RKO (cell line): ENCODE measurements at regions not wholly inside any gene's neighbourhood (a gene's known extent, or its start where the extent isn't known, plus 50 kb on each side); places are given as distances from the start of the nearest gene placed in this dataset.

Experiments used
- DNase-seq: peaks from one replicate; pipeline ENCODE4 v3.0.0-alpha.2; 2016; ENCODE audit warnings: low spot score

DNA sequence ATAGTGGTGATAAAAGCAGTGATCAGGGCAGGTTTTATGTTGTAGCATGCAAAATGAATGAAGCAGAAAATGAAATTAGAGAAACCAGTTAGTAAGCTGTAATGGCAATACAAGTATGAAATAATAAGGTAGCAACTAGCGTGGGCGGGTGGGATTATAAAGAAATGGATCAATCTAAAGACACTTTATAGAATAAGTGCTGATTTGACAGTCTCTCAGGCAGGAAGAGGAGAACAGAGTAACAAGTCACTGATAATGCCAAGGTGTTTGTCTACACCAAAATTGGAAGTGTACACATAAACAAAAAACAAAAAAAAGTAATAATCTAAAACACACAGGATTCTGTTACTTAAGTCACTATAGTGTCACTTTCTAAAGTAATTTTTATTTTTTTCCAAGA is 51.0 kb upstream of the PCBP1 start:
- no peak for DNase-seq

DNA sequence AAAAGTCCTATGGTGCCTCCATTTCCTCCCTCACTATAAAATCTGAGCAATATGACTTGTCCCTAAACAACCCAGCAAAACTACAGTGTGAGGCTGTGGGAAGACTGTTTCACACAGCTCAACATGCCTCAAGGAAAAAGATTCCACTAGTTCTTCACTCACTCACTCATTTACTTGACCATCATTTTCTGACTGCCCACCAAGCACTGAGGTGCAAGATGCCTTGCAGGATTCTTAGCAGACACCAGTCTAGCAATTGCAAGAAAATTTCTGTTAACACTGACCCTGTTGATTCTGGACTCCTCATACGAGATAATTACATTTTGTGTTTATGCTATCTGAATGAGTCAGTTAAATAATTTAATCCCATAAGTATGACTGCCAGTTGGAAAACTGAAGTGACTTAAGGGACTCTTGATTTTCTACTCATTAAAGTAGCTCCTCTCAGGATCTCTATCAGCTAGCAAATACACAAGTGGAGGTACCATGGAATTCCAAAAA is 51.9 kb upstream of the PCBP1 start:
- no peak for DNase-seq

DNA sequence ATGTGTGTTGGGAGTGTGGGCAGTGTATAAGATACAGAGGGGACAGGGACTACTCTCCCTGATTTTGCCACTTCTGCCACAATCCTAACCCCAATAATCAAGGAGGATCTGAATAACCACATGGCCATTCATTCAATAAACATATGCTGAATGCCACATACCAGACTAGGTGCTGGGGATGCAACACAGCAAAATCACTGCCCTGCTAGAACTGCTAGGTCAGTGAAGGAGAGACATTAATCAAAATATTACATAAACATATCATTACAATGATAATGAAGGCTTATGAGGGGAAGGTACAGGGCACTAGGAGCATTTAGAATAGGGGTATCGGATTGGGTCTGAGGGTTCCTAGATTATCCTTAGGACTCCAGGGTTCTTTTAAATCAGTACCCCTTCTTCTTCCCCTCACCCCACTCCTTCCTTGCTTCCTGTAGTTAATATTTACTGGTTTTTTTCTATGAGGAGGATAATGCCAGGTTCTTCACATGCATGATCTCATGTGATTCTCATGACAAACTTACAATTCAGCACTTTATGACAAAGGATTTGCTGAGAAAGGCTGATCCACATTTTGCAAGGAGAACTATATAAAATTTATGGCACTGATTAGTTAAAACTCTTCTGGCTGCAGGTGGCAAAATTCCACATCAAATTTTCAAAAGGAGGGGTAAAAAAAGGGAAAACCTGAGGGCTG is 56.4 kb upstream of the PCBP1 start:
- DNase-seq, result no peak

DNA sequence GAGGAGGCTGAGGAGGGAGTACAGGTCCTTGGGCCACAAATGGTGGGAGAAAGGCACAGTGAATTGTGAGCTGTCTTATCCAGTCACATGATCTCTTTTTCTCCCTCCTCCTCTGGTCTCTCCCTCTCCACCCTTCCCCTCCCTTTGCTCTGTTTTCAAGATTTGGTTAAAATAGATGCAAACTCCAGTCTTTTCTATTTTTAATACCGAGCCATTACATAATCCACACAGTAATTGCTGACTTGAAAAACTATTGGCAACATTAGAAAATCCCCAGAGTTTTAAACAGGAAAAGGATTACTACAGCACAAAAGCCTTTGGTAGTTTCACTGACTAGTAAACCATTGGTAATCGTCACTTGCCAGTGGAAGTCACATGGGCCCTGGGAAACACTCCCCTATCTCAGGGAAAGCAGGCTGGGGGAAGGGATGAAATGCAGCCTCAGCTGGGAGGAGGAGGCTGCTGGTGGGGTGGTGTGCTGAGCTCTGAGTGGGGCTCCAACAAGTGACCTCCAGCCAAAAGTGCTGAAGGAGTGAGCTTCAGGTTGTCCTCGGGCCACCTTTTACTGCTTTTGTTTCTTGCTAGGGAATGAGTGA is 57.4 kb upstream of the PCBP1 start:
- no peak for DNase-seq

DNA sequence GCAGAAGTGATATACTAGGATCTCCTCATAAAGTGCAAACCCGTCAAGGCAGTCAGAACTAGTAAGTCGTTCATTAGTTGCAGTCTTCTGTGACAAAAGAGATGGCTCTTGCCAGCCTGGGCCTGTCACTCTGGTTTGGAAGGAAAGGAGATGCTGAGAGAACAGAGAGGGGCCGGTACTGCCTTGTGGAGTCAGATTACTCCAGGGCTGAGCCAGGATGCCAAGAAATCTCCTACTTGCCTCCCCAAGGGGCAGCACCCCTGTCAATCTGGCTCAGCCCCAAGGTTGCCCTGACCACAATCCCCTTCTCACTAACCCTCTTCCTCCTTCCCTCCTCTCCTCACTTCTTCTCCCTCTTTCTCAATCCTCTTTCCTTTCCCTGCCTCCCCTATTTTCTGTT is 62.9 kb upstream of the ASPRV1 start:
- no peak for DNase-seq

DNA sequence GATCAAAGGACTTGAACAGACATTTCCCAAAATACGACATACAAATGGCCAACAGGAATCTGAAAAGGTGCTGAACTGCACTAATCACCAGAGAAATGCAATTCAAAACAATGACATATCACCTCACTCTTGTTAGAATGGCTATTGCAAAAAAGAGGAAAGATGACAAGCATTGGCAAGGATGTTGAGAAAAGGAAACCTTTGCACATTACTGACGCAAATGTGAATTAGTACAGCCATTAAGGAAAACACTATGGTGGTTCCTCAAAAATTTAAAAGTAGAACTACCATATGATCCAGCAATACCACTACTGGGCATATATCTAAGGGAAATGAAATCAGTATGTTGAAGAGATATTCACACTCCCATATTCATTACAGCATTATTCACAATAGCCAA is 57.7 kb upstream of the ASPRV1 start:
- DNase-seq, result no peak

DNA sequence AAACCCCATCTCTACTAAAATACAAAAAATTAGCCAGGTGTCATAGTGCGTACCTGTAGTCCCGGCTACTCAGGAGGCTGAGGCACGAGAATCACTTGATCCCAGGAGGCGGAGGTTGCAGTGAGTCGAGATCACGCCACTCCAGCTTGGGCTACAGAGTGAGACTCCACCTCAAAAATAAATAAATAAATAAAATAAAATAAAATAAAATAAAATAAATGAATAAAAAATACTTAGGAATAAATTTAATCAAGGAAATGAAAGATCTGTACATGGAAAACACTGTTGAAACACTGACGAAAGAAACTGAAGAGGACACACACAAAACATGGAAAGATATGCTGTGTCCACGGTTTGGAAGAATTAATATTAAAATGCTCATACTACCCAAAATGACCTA is 56.5 kb upstream of the ASPRV1 start:
- DNase-seq, result no peak

GRCh38 chr2:70014959-70015358 is 53.5 kb upstream of the ASPRV1 start:
- no peak for DNase-seq

- DNase-seq, result peak; percentile 3
These were observed 51.5 kb upstream of the ASPRV1 start for GRCh38 chr2:70012887-70013286.

GRCh38 chr2:70011786-70012185 is 50.4 kb upstream of the ASPRV1 start:
- DNase-seq, result no peak

- DNase-seq, result no peak
These were observed 49.9 kb upstream of the ASPRV1 start for GRCh38 chr2:70011335-70011734.
